Activated CD8-positive, alpha-beta memory T cell treated with anti-CD3 and anti-CD28 coated beads, Interleukin-2, amount 10 ng/mL, durations not matched to agents 7 days and 5 days (primary cell): ENCODE measurements at regions not wholly inside any gene's neighbourhood (a gene's known extent, or its start where the extent isn't known, plus 50 kb on each side); places are given as distances from the start of the nearest gene placed in this dataset.

Experiments
- ATAC-seq: fragments of 150-1000 bp; cut with Tn5 transposase; one replicate; pipeline ENCODE4 v1.10.0; 2021; ENCODE audit warnings: moderate library complexity
- CTCF ChIA-PET: fragments of 350-600 bp; sonication (Branson Sonifier 250); formaldehyde crosslinking; loops from one replicate; lab custom pipeline; 2021; ENCODE audit warnings: antibody characterized with exemption; lab: Charles Lee
- DNase-seq: peaks from one replicate; pipeline ENCODE4 v3.0.0-alpha.2; 2020
- H3K27ac Mint-ChIP-seq: one replicate; pipeline ENCODE4 v1.8.0; 2021; ENCODE audit warnings: mild to moderate bottlenecking, mixed read lengths
- H3K27me3 Mint-ChIP-seq: one replicate; pipeline ENCODE4 v1.8.0; 2021; ENCODE audit warnings: mixed read lengths
- H3K36me3 Mint-ChIP-seq: one replicate; pipeline ENCODE4 v1.8.0; 2021; ENCODE audit warnings: mild to moderate bottlenecking, mixed read lengths
- H3K4me1 Mint-ChIP-seq: one replicate; pipeline ENCODE4 v1.8.0; 2021; ENCODE audit warnings: mixed read lengths
- H3K4me3 Mint-ChIP-seq: one replicate; pipeline ENCODE4 v1.8.0; 2021; ENCODE audit warnings: mild to moderate bottlenecking, moderate library complexity, mixed read lengths
- H3K9me3 Mint-ChIP-seq: one replicate; pipeline ENCODE4 v1.8.0; 2022; ENCODE audit warnings: low read depth, mixed read lengths

- no peak for DNase-seq
- no peaks in the 10 kb centered on the region for H3K27me3 Mint-ChIP-seq
Measured at GRCh38 chr22:48883211-48883960, 944.3 kb downstream of the BRD1 start.

DNA sequence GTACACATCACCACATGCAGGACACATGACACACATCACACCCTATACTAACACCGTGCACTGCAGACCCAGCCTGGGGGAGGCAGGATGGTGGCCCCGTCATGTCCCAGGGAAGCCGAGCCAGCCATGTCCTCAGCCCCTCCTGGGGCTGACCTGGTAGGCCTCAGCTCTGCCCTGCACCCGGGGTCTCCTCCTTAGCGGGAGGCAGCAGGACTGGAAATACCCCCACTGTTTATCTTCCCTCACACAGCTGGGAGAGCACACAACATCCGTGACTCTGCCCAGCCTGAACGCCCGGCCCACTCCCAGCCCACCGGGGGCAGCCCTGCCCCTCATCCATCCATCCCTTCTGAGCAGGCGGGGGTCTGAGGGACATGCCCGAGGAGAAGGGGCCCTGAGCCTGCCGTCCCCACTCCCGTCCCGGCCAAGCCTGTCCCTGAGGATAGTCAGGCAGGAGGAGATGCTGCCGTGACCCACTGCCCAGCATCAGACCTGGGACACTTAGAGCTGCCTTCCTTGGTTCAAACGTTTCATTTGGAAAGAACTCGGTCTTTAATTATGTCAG lies 945.0 kb downstream of the BRD1 start:
- H3K4me1 Mint-ChIP-seq: no peaks in the 10 kb centered on the region
- ATAC-seq: no peak
- H3K9me3 Mint-ChIP-seq: no peaks in the 10 kb centered on the region
- H3K27ac Mint-ChIP-seq: no peak overlapping the region
- CTCF ChIA-PET: no interaction called here
- no peaks in the 10 kb centered on the region for H3K36me3 Mint-ChIP-seq
- no peak for DNase-seq
- H3K27me3 Mint-ChIP-seq: no peaks in the 10 kb centered on the region
- H3K4me3 Mint-ChIP-seq: no peak overlapping the region

More at GRCh38 chr22:48883211-48883960, 944.3 kb downstream of the BRD1 start:
- Mint-ChIP-seq H3K4me3 (no peak overlapping the region), H3K4me1 (no peaks in the 10 kb centered on the region), H3K36me3 (no peaks in the 10 kb centered on the region), H3K27ac (no peak overlapping the region), H3K9me3 (no peaks in the 10 kb centered on the region)
- CTCF ChIA-PET: no interaction called here
- ATAC-seq: no peak

- ATAC-seq (no peak), DNase-seq (no peak)
- H3K4me1 Mint-ChIP-seq: no peaks in the 10 kb centered on the region
- H3K27me3 Mint-ChIP-seq: no peaks in the 10 kb centered on the region
- no peak overlapping the region for H3K27ac Mint-ChIP-seq
- no peaks in the 10 kb centered on the region for H3K36me3 Mint-ChIP-seq
- H3K9me3 Mint-ChIP-seq: no peaks in the 10 kb centered on the region
- H3K4me3 Mint-ChIP-seq: no peak overlapping the region
- CTCF ChIA-PET: no interaction called here
Measured at GRCh38 chr22:48881326-48881980, 946.2 kb downstream of the BRD1 start.

GRCh38 chr22:48880749-48881148 lies 946.9 kb downstream of the BRD1 start:
- H3K9me3 Mint-ChIP-seq: no peaks in the 10 kb centered on the region
- DNase-seq (no peak), ATAC-seq (no peak)
- H3K27ac Mint-ChIP-seq: no peak overlapping the region
- no peaks in the 10 kb centered on the region for H3K4me1 Mint-ChIP-seq
- CTCF ChIA-PET: no interaction called here
- no peaks in the 10 kb centered on the region for H3K36me3 Mint-ChIP-seq
- H3K27me3 Mint-ChIP-seq: no peaks in the 10 kb centered on the region
- no peak overlapping the region for H3K4me3 Mint-ChIP-seq

GRCh38 chr22:48876951-48877350 lies 950.7 kb downstream of the BRD1 start:
- H3K4me3 Mint-ChIP-seq: no peak overlapping the region
- CTCF ChIA-PET: no interaction called here
- H3K36me3 Mint-ChIP-seq: no peaks in the 10 kb centered on the region
- no peaks in the 10 kb centered on the region for H3K9me3 Mint-ChIP-seq
- ATAC-seq: no peak
- no peaks in the 10 kb centered on the region for H3K4me1 Mint-ChIP-seq
- H3K27ac Mint-ChIP-seq: no peak overlapping the region
- H3K27me3 Mint-ChIP-seq: no peaks in the 10 kb centered on the region
- DNase-seq: no peak

DNA sequence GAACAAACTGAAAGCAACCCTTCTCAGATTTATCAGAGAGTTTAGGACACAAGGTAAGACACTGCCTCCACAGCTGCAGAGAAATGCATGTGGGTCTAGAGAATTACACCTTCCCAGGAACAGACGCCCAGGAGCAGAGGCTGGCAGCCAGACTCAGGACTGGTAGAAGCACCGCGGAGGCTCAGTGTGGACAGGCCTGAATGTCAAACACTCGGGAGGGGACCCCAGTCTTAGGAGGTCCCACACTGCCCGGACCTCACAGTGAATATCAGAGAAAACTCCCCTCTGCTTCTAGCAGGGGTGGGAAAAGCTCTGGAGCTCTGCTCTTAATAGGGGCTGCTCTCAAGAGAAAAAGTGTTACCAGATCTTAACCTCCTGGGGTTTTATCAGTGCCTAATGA lies 952.7 kb downstream of the BRD1 start:
- H3K9me3 Mint-ChIP-seq: peaks cover 4% of the 10 kb centered on the region
- no peak for DNase-seq
- CTCF ChIA-PET: no interaction called here
- ATAC-seq: no peak
- H3K4me3 Mint-ChIP-seq: no peak overlapping the region
- H3K4me1 Mint-ChIP-seq: no peaks in the 10 kb centered on the region
- no peaks in the 10 kb centered on the region for H3K27me3 Mint-ChIP-seq
- H3K36me3 Mint-ChIP-seq: no peaks in the 10 kb centered on the region
- no peak overlapping the region for H3K27ac Mint-ChIP-seq

GRCh38 chr22:48873191-48873520 lies 954.5 kb downstream of the BRD1 start:
- H3K27ac Mint-ChIP-seq: no peak overlapping the region
- no peaks in the 10 kb centered on the region for H3K36me3 Mint-ChIP-seq
- CTCF ChIA-PET: no interaction called here
- H3K9me3 Mint-ChIP-seq: peaks cover 4% of the 10 kb centered on the region
- no peak for DNase-seq
- H3K4me1 Mint-ChIP-seq: no peaks in the 10 kb centered on the region
- no peak for ATAC-seq
- no peaks in the 10 kb centered on the region for H3K27me3 Mint-ChIP-seq
- no peak overlapping the region for H3K4me3 Mint-ChIP-seq

DNA sequence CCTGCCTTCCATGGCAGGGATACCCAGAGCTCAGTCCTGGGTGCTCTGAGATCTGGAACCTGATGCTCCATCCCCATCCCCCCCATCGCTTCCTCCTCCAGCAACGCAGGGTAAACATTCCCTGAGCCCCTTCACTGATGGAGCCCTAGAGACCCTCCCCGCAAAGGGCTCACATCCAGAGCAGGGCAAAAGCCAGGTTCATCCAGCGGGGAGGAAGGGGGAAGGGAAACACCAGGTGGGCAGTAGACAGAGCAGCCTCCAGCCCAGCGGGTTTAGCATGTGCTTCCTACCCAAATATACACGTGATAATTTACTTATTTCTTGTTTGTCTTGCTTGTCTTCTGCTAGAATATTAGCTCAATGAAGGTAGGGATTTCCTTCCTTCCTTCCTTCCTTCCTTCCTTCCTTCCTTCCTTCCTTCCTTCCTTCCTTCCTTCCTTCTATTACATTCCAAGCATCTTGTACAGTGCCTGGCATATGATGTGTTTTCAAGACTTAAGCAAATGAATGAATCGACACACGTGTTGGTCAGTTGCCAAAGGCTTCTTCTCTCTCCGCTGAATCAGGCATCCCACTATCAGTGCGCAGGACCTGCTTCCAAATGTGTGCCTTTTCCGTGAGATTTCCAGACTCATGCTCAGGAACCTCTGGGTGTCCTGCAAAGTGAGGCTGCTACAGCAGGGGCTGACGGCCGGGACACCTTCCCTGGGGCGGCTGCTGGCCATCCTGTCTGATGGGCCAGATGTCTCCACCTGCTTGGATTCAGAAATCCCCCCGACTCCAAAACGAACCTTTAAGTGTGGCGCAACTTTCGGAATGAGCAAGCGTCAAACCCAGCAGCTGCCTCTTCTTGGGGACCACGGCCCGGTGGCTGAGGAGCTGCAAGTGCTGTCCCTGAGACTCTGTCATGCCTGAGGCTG lies 955.1 kb downstream of the BRD1 start:
- no peak overlapping the region for H3K27ac Mint-ChIP-seq
- CTCF ChIA-PET: no interaction called here
- ATAC-seq (no peak), DNase-seq (no peak)
- H3K27me3 Mint-ChIP-seq: no peaks in the 10 kb centered on the region
- peaks cover 4% of the 10 kb centered on the region for H3K9me3 Mint-ChIP-seq
- no peak overlapping the region for H3K4me3 Mint-ChIP-seq
- H3K4me1 Mint-ChIP-seq: no peaks in the 10 kb centered on the region
- H3K36me3 Mint-ChIP-seq: no peaks in the 10 kb centered on the region

DNA sequence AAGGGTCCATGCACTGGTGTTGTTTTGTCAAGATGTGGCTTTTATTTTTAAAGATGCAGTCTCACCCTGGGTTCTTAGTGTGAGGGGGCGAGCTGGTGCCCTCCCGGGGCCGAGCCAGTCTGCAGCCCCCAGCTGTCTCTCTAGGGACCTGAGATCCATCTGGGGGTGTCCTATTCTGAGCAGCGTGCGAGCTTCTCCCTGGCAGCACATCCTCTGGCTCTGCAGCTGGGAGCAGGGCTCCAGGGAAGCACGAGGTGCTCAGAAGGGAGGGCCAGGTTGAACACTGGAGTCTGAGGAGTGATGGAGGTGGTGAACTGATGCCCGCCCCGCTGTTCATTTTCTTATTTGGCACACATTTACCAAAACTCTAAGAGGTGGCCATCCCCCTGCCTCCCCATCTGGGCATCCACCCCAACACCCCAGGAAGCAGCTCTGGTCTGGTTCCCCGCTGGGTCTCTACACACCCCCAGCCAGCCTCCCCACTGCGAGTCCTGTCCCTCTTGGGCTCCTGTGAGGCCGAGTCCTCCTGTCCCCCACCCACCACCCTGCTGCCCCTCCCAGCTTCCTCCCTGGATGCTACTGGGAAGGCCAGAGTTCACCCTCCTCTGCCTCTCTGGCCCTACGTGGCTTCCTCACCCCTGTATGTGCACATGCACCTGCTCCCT lies 956.4 kb downstream of the BRD1 start:
- ATAC-seq (no peak), DNase-seq (no peak)
- Mint-ChIP-seq H3K9me3 (peaks cover 4% of the 10 kb centered on the region), H3K27ac (no peak overlapping the region), H3K4me1 (no peaks in the 10 kb centered on the region), H3K4me3 (no peak overlapping the region), H3K36me3 (no peaks in the 10 kb centered on the region), H3K27me3 (no peaks in the 10 kb centered on the region)
- CTCF ChIA-PET: no interaction called here

GRCh38 chr22:48870436-48870835 lies 957.2 kb downstream of the BRD1 start:
- no peaks in the 10 kb centered on the region for H3K36me3 Mint-ChIP-seq

DNA sequence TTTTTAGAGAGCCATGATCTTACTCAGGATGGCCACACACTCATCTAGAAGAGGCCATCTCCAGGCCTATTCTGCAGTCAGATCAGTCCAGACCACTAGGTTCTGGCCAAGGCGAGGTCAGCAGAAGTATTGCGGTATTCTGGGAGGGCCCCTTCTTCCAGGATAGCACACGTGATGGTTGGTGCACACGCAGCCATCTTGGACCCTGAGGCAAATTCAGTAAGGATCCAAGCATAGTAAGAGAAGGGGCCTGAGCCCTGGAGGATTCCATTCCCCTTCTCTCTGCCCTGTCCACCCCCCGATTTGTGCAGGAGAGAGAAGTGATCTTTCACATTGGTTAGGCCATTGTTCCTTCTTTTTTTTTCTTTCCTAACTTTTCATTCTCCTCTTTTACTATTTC lies 957.9 kb downstream of the BRD1 start:
- DNase-seq (no peak), ATAC-seq (no peak)
- Mint-ChIP-seq H3K27ac (no peak overlapping the region), H3K36me3 (no peaks in the 10 kb centered on the region), H3K4me1 (no peaks in the 10 kb centered on the region), H3K27me3 (no peaks in the 10 kb centered on the region), H3K9me3 (peaks cover 4% of the 10 kb centered on the region), H3K4me3 (no peak overlapping the region)
- CTCF ChIA-PET: no interaction called here

More at GRCh38 chr22:48870436-48870835, 957.2 kb downstream of the BRD1 start:
- no peaks in the 10 kb centered on the region for H3K27me3 Mint-ChIP-seq
- H3K27ac Mint-ChIP-seq: no peak overlapping the region
- H3K4me3 Mint-ChIP-seq: no peak overlapping the region
- CTCF ChIA-PET: no interaction called here
- H3K9me3 Mint-ChIP-seq: peaks cover 4% of the 10 kb centered on the region
- no peak for DNase-seq
- no peak for ATAC-seq
- H3K4me1 Mint-ChIP-seq: no peaks in the 10 kb centered on the region

- Mint-ChIP-seq H3K4me3 (no peak overlapping the region), H3K27me3 (no peaks in the 10 kb centered on the region), H3K27ac (no peak overlapping the region), H3K9me3 (peaks cover 4% of the 10 kb centered on the region), H3K36me3 (no peaks in the 10 kb centered on the region), H3K4me1 (no peaks in the 10 kb centered on the region)
- CTCF ChIA-PET: no interaction called here
- ATAC-seq (no peak), DNase-seq (no peak)
Measured at GRCh38 chr22:48869161-48869560, 958.5 kb downstream of the BRD1 start.

- no peaks in the 10 kb centered on the region for H3K27me3 Mint-ChIP-seq
- CTCF ChIA-PET: no interaction called here
- ATAC-seq (no peak), DNase-seq (no peak)
- H3K36me3 Mint-ChIP-seq: no peaks in the 10 kb centered on the region
- no peak overlapping the region for H3K27ac Mint-ChIP-seq
- H3K4me1 Mint-ChIP-seq: no peaks in the 10 kb centered on the region
- H3K9me3 Mint-ChIP-seq: peaks cover 4% of the 10 kb centered on the region
- no peak overlapping the region for H3K4me3 Mint-ChIP-seq
Measured at GRCh38 chr22:48868554-48868953, 959.1 kb downstream of the BRD1 start.
